SU-DHL-6 (cell line): ENCODE measurements at regions not wholly inside any gene's neighbourhood (a gene's known extent, or its start where the extent isn't known, plus 50 kb on each side); places are given as distances from the start of the nearest gene placed in this dataset.

Experiments
- H2AFZ ChIP-seq: fragments of 200-600 bp; sonication (generic); 2 replicates; pipeline ENCODE4 v1.6.1; 2014; ENCODE audit warnings: low read depth, mild to moderate bottlenecking, moderate library complexity, mixed read lengths, antibody characterized with exemption, low read length; ENCODE audit not compliant: severe bottlenecking
- H3F3A ChIP-seq: fragments of 200-600 bp; shearing (Covaris generic); 2 replicates; pipeline ENCODE4 v1.6.0; 2016; ENCODE audit warnings: antibody characterized with exemption, mild to moderate bottlenecking; ENCODE audit not compliant: insufficient read depth
- H3K27ac ChIP-seq: fragments of 200-600 bp; sonication (generic); 2 replicates; pipeline ENCODE4 v1.5.1; 2016; ENCODE audit warnings: low read depth, mild to moderate bottlenecking, low read length, moderate library complexity, mixed read lengths
- H3K27me3 ChIP-seq: fragments of 200-600 bp; sonication (generic), shearing (Covaris generic); 2 replicates; pipeline ENCODE4 v1.6.0; 2014; ENCODE audit warnings: mild to moderate bottlenecking, low read length
- H3K36me3 ChIP-seq: fragments of 200-600 bp; sonication (generic); 2 replicates; pipeline ENCODE4 v1.6.1; 2014; ENCODE audit warnings: mild to moderate bottlenecking, low read length, mixed read lengths
- H3K4me2 ChIP-seq: fragments of 300-600, 200-600 bp; shearing (Covaris generic), sonication (generic); 2 replicates; pipeline ENCODE4 v1.6.0; 2014; ENCODE audit warnings: low read length, low read depth, mild to moderate bottlenecking; ENCODE audit not compliant: poor library complexity, severe bottlenecking
- H3K4me3 ChIP-seq: fragments of 200-600 bp; sonication (generic); 2 replicates; pipeline ENCODE4 v1.5.1; 2014; ENCODE audit warnings: antibody characterized with exemption, low read length, mild to moderate bottlenecking, mixed read lengths; ENCODE audit not compliant: insufficient read depth, poor library complexity, severe bottlenecking
- H3K79me2 ChIP-seq: fragments of 200-600 bp; sonication (generic); 2 replicates; pipeline ENCODE4 v1.6.1; 2014; ENCODE audit warnings: mild to moderate bottlenecking, low read length, moderate library complexity; ENCODE audit not compliant: insufficient read depth
- H3K9ac ChIP-seq: fragments of 200-600 bp; sonication (generic); 2 replicates; pipeline ENCODE4 v1.7.0; 2014; ENCODE audit warnings: mild to moderate bottlenecking, low read length
- H3K9me2 ChIP-seq: fragments of 200-600 bp; sonication (generic); replicated peaks from 2 replicates; pipeline ENCODE4 v1.6.1; 2014; ENCODE audit warnings: low read length; ENCODE audit not compliant: insufficient read depth
- H3K9me3 ChIP-seq: fragments of 200-600 bp; sonication (generic); 2 replicates; pipeline ENCODE4 v1.6.1; 2014; ENCODE audit warnings: low read length, mixed read lengths; ENCODE audit not compliant: insufficient read depth
- H4K20me1 ChIP-seq: fragments of 200-600 bp; sonication (generic); 2 replicates; pipeline ENCODE4 v1.6.1; 2014; ENCODE audit warnings: low read depth, mild to moderate bottlenecking, antibody characterized with exemption, low read length, moderate library complexity, mixed read lengths
- CTCF ChIP-seq: fragments of 200-600 bp; sonication (generic); IDR thresholded peaks from one replicate; pipeline ENCODE4 v1.5.1; 2017; ENCODE audit warnings: antibody characterized with exemption, mild to moderate bottlenecking, low read length, moderate library complexity; ENCODE audit not compliant: insufficient read depth, poor library complexity, severe bottlenecking
- EZH2phosphoT487 ChIP-seq: fragments of 200-600 bp; sonication (generic), shearing (Covaris generic); conservative IDR thresholded peaks from 2 replicates; pipeline ENCODE4 v1.6.1; 2018; ENCODE audit warnings: mild to moderate bottlenecking, antibody characterized with exemption, low read length, moderate library complexity, mixed read lengths

GRCh38 chr15:29529043-29529442 is 259.4 kb upstream of the NSMCE3 start:
- Histone ChIP-seq H3K9ac (no peak overlapping the region), H3K79me2 (no peaks in the 10 kb centered on the region), H3K27ac (no peak overlapping the region), H3K4me2 (no peak overlapping the region), H3K9me2 (no peaks in the 10 kb centered on the region), H3K4me3 (no peak overlapping the region), H3K9me3 (no peaks in the 10 kb centered on the region), H2AFZ (no peak overlapping the region), H3K36me3 (no peaks in the 10 kb centered on the region), H3F3A (no peaks in the 10 kb centered on the region), H4K20me1 (no peaks in the 10 kb centered on the region), H3K27me3 (no peaks in the 10 kb centered on the region; the same call in 1 of the 2 replicates)
- TF ChIP-seq CTCF: no peak
- TF ChIP-seq EZH2phosphoT487: no peak

- no peak overlapping the region for H3K27ac ChIP-seq
- H3K27me3 ChIP-seq: no peaks in the 10 kb centered on the region; the same call in 1 of the 2 replicates
- H3K4me3 ChIP-seq: no peak overlapping the region
- no peak overlapping the region for H2AFZ ChIP-seq
- no peak overlapping the region for H3K9ac ChIP-seq
- no peaks in the 10 kb centered on the region for H3K36me3 ChIP-seq
- no peaks in the 10 kb centered on the region for H4K20me1 ChIP-seq
- TF ChIP-seq EZH2phosphoT487: no peak
- no peak for TF ChIP-seq CTCF
- no peaks in the 10 kb centered on the region for H3F3A ChIP-seq
- H3K79me2 ChIP-seq: no peaks in the 10 kb centered on the region
- no peaks in the 10 kb centered on the region for H3K9me3 ChIP-seq
- no peaks in the 10 kb centered on the region for H3K9me2 ChIP-seq
- no peak overlapping the region for H3K4me2 ChIP-seq
Measured at GRCh38 chr15:29528276-29528675, 258.7 kb upstream of the NSMCE3 start.

- no peaks in the 10 kb centered on the region for H3K9me2 ChIP-seq
- no peaks in the 10 kb centered on the region; the same call in 1 of the 2 replicates for H3K27me3 ChIP-seq
- no peak overlapping the region for H3K4me2 ChIP-seq
- H3K9me3 ChIP-seq: no peaks in the 10 kb centered on the region
- H3F3A ChIP-seq: no peaks in the 10 kb centered on the region
- no peak overlapping the region for H3K27ac ChIP-seq
- TF ChIP-seq EZH2phosphoT487 (no peak), CTCF (no peak)
- no peaks in the 10 kb centered on the region for H3K79me2 ChIP-seq
- no peak overlapping the region for H2AFZ ChIP-seq
- H3K9ac ChIP-seq: no peak overlapping the region
- no peaks in the 10 kb centered on the region for H4K20me1 ChIP-seq
- H3K4me3 ChIP-seq: no peak overlapping the region
- H3K36me3 ChIP-seq: no peaks in the 10 kb centered on the region
Measured at GRCh38 chr15:29526802-29527201, 257.2 kb upstream of the NSMCE3 start.
